Tibial nerve (tissue), 3 donors: ENCODE measurements at regions not wholly inside any gene's neighbourhood (a gene's known extent, or its start where the extent isn't known, plus 50 kb on each side); places are given as distances from the start of the nearest gene placed in this dataset.

ENCODE experiments used
- POLR2A ChIP-seq, 2 donors: fragments of 450-650 bp; IDR thresholded peaks; one replicate each; pipeline ENCODE4 v1.6.1; 2017; ENCODE audit warnings: antibody characterized with exemption in 2 of 2, mild to moderate bottlenecking in 2 of 2, moderate library complexity in 2 of 2
- TF ChIP-seq, protein P1 (sequence below), 5 experiments: fragments of 200-600 bp in 3 of 5; fragments of 450-650 bp in 2 of 5; sonication (generic) in 3 of 5; IDR thresholded peaks; one replicate each; pipeline ENCODE4 v1.5.1; 2016 to 2019; ENCODE audit warnings: antibody characterized with exemption in 5 of 5, mild to moderate bottlenecking in 3 of 5, moderate library complexity in 2 of 5

DNA sequence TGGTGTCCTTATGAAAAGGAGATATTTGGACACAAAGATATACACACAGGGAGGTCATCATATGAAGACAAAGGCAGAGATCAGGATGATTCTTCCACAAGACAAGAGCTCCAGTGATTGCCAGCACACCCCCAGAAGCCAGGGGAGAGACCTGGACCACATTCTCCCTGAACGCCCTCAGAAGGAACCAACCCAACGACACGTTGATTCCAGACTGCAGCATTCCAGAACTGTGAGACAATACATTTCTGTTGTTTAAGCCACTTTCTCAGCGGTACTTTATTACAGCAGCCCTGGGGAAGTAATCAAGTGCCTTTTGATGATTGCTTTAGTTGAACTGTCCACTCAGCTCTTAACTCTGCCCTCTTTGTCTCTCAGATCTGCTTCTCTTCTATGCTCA, 285.5 kb upstream of the SMARCA2 start:
- TF ChIP-seq, protein P1, sequence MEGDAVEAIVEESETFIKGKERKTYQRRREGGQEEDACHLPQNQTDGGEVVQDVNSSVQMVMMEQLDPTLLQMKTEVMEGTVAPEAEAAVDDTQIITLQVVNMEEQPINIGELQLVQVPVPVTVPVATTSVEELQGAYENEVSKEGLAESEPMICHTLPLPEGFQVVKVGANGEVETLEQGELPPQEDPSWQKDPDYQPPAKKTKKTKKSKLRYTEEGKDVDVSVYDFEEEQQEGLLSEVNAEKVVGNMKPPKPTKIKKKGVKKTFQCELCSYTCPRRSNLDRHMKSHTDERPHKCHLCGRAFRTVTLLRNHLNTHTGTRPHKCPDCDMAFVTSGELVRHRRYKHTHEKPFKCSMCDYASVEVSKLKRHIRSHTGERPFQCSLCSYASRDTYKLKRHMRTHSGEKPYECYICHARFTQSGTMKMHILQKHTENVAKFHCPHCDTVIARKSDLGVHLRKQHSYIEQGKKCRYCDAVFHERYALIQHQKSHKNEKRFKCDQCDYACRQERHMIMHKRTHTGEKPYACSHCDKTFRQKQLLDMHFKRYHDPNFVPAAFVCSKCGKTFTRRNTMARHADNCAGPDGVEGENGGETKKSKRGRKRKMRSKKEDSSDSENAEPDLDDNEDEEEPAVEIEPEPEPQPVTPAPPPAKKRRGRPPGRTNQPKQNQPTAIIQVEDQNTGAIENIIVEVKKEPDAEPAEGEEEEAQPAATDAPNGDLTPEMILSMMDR (IDR thresholded peaks at IDR 0.05), result no peak
- no peak for TF ChIP-seq POLR2A (IDR thresholded peaks at IDR 0.05)
